G401 (cell line): ENCODE measurements at regions not wholly inside any gene's neighbourhood (a gene's known extent, or its start where the extent isn't known, plus 50 kb on each side); places are given as distances from the start of the nearest gene placed in this dataset.

Source experiments
- DNase-seq: peaks from one replicate; pipeline ENCODE4 v3.0.0-alpha.2; 2015; ENCODE audit warnings: low spot score
- in situ Hi-C: cut with HindIII; loops from 2 replicates; pipeline ENCODE4 v1.10.0; 2016; ENCODE audit warnings: low sequenced_read_pairs, mixed read lengths

- in situ Hi-C loops = no loop called here
- no peak for DNase-seq
Measured at GRCh38 chr1:82265436-82265835, 464.7 kb downstream of the ADGRL2 start.

GRCh38 chr1:82264802-82265201, 464.1 kb downstream of the ADGRL2 start:
- DNase-seq = no peak
- in situ Hi-C loops = no loop called here

GRCh38 chr1:82263396-82263795, 462.7 kb downstream of the ADGRL2 start:
- in situ Hi-C loops = no loop called here
- DNase-seq = no peak

GRCh38 chr1:82260666-82261065, 459.9 kb downstream of the ADGRL2 start:
- DNase-seq = no peak
- in situ Hi-C loops = no loop called here

GRCh38 chr1:82260051-82260450, 459.3 kb downstream of the ADGRL2 start:
- no peak for DNase-seq

GRCh38 chr1:82258887-82259286, 458.2 kb downstream of the ADGRL2 start:
- no peak for DNase-seq
- in situ Hi-C loops = no loop called here

More at GRCh38 chr1:82260051-82260450, 459.3 kb downstream of the ADGRL2 start:
- in situ Hi-C loops = no loop called here

- no peak for DNase-seq
- in situ Hi-C loops = no loop called here
Measured at GRCh38 chr1:82246050-82246449, 445.3 kb downstream of the ADGRL2 start.

GRCh38 chr1:82245345-82246014, 444.7 kb downstream of the ADGRL2 start:
- DNase-seq = no peak

GRCh38 chr1:82240571-82240970, 439.8 kb downstream of the ADGRL2 start:
- no peak for DNase-seq
- in situ Hi-C loops = no loop called here

More at GRCh38 chr1:82245345-82246014, 444.7 kb downstream of the ADGRL2 start:
- in situ Hi-C loops = no loop called here

GRCh38 chr1:82230667-82231066, 429.9 kb downstream of the ADGRL2 start:
- in situ Hi-C loops = no loop called here

GRCh38 chr1:82227306-82228095, 426.8 kb downstream of the ADGRL2 start:
- no peak for DNase-seq
- in situ Hi-C loops = no loop called here

More at GRCh38 chr1:82230667-82231066, 429.9 kb downstream of the ADGRL2 start:
- no peak for DNase-seq

- in situ Hi-C loops = no loop called here
- no peak for DNase-seq
Measured at GRCh38 chr1:82226186-82226505, 425.4 kb downstream of the ADGRL2 start.

- in situ Hi-C loops = no loop called here
Measured at GRCh38 chr1:82225421-82226185, 424.9 kb downstream of the ADGRL2 start.

GRCh38 chr1:82223091-82223490, 422.4 kb downstream of the ADGRL2 start:
- in situ Hi-C loops = no loop called here
- DNase-seq = no peak

More at GRCh38 chr1:82225421-82226185, 424.9 kb downstream of the ADGRL2 start:
- DNase-seq = no peak

- no peak for DNase-seq
- in situ Hi-C loops = no loop called here
Measured at GRCh38 chr1:82221721-82222120, 421.0 kb downstream of the ADGRL2 start.

GRCh38 chr1:82220754-82221153, 420.0 kb downstream of the ADGRL2 start:
- in situ Hi-C loops = no loop called here

GRCh38 chr1:82219841-82220240, 419.1 kb downstream of the ADGRL2 start:
- in situ Hi-C loops = no loop called here
- no peak for DNase-seq

More at GRCh38 chr1:82220754-82221153, 420.0 kb downstream of the ADGRL2 start:
- no peak for DNase-seq

GRCh38 chr1:82218846-82219245, 418.1 kb downstream of the ADGRL2 start:
- in situ Hi-C loops = no loop called here
- no peak for DNase-seq

GRCh38 chr1:82215853-82216175, 415.1 kb downstream of the ADGRL2 start:
- DNase-seq = no peak
- in situ Hi-C loops = no loop called here
